ENCODE measurements at regions not wholly inside any gene's neighbourhood (a gene's known extent, or its start where the extent isn't known, plus 50 kb on each side); places are given as distances from the start of the nearest gene placed in this dataset.

GRCh38 chr6:128666405-128666804 lies 146.0 kb upstream of the PTPRK start:
- DNase-seq (ENCODE audit: low spot score): no peak
- in situ Hi-C loops (cut with MboI; ENCODE audit: low pct_unique_long_range_greater_than_20kb, low sequenced_read_pairs, unreplicated experiment): no loop called here
- TF ChIP-seq CTCF (IDR thresholded peaks at IDR 0.05; ENCODE audit: extremely low read depth, insufficient read depth, missing control alignments): no peak

- in situ Hi-C loops (cut with MboI; ENCODE audit: low pct_unique_long_range_greater_than_20kb, low sequenced_read_pairs, unreplicated experiment): no loop called here
- DNase-seq (ENCODE audit: low spot score): no peak
- no peak for TF ChIP-seq CTCF (IDR thresholded peaks at IDR 0.05; ENCODE audit: extremely low read depth, insufficient read depth, missing control alignments)
Observed at GRCh38 chr6:128663238-128663637, 142.8 kb upstream of the PTPRK start.

- no peak for DNase-seq (ENCODE audit: low spot score)
- in situ Hi-C loops (cut with MboI; ENCODE audit: low pct_unique_long_range_greater_than_20kb, low sequenced_read_pairs, unreplicated experiment): no loop called here
- no peak for TF ChIP-seq CTCF (IDR thresholded peaks at IDR 0.05; ENCODE audit: extremely low read depth, insufficient read depth, missing control alignments)
Observed at GRCh38 chr6:128659878-128660622, 139.7 kb upstream of the PTPRK start.

DNA sequence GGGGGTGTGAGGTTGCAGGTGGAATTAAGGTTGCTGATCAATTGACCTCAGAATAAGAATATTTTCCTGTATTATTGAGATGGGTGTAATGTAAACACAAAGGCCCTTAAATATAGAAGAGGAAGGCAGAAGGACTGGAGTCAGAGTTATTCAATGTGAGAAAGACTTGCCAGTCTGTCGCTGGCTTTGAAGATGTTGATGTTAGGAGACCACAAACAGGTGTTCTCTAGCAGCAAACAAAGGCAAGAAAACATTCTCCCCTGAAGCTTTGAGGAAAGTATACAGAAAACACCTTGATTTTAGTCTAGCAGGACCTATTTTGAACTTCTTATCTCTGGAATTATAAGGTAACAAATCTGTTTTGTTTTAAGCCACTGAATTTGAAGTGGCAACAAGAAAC lies 138.9 kb upstream of the PTPRK start:
- in situ Hi-C loops (cut with MboI; ENCODE audit: low pct_unique_long_range_greater_than_20kb, low sequenced_read_pairs, unreplicated experiment): no loop called here

GRCh38 chr6:128657181-128657580 lies 136.8 kb upstream of the PTPRK start:
- no peak for DNase-seq (ENCODE audit: low spot score)
- no peak for TF ChIP-seq CTCF (IDR thresholded peaks at IDR 0.05; ENCODE audit: extremely low read depth, insufficient read depth, missing control alignments)
- in situ Hi-C loops (cut with MboI; ENCODE audit: low pct_unique_long_range_greater_than_20kb, low sequenced_read_pairs, unreplicated experiment): no loop called here

More for the DNA sequence above, 138.9 kb upstream of the PTPRK start:
- DNase-seq (ENCODE audit: low spot score): no peak
- TF ChIP-seq CTCF (IDR thresholded peaks at IDR 0.05; ENCODE audit: extremely low read depth, insufficient read depth, missing control alignments): no peak

- in situ Hi-C loops (cut with MboI; ENCODE audit: low pct_unique_long_range_greater_than_20kb, low sequenced_read_pairs, unreplicated experiment): no loop called here
- peak; percentile 18 for DNase-seq (ENCODE audit: low spot score)
Observed at GRCh38 chr6:128655978-128656498, 135.6 kb upstream of the PTPRK start.

More at GRCh38 chr6:128655978-128656498, 135.6 kb upstream of the PTPRK start:
- no peak for TF ChIP-seq CTCF (IDR thresholded peaks at IDR 0.05; ENCODE audit: extremely low read depth, insufficient read depth, missing control alignments)
